ENCODE measurements at regions not wholly inside any gene's neighbourhood (a gene's known extent, or its start where the extent isn't known, plus 50 kb on each side); places are given as distances from the start of the nearest gene placed in this dataset.

DNA sequence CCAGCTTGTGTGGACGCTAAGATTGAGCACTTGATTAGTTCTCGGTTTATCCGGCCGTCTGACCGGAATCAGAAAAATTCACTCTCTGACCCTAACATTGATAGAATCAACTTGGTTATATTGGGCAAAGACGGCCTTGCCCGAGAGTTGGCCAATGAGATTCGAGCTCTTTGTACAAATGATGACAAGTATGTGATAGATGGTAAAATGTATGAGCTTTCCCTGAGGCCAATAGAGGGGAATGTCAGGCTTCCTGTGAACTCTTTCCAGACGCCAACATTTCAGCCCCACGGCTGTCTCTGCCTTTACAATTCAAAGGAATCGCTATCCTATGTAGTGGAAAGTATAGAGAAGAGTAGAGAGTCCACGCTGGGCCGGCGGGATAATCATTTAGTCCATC, 59.6 kb downstream of the ARHGAP35 start:
- no peak for DNase-seq (ENCODE audit: low read depth)
- H3K4me3 ChIP-seq (ENCODE audit: control insufficient read depth, low read depth, low read length), result no peak overlapping the region
- TF ChIP-seq, protein P1, sequence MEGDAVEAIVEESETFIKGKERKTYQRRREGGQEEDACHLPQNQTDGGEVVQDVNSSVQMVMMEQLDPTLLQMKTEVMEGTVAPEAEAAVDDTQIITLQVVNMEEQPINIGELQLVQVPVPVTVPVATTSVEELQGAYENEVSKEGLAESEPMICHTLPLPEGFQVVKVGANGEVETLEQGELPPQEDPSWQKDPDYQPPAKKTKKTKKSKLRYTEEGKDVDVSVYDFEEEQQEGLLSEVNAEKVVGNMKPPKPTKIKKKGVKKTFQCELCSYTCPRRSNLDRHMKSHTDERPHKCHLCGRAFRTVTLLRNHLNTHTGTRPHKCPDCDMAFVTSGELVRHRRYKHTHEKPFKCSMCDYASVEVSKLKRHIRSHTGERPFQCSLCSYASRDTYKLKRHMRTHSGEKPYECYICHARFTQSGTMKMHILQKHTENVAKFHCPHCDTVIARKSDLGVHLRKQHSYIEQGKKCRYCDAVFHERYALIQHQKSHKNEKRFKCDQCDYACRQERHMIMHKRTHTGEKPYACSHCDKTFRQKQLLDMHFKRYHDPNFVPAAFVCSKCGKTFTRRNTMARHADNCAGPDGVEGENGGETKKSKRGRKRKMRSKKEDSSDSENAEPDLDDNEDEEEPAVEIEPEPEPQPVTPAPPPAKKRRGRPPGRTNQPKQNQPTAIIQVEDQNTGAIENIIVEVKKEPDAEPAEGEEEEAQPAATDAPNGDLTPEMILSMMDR (conservative IDR thresholded peaks at IDR 0.05; ENCODE audit: control insufficient read depth, insufficient read depth, low read depth, low read length), result no peak

DNA sequence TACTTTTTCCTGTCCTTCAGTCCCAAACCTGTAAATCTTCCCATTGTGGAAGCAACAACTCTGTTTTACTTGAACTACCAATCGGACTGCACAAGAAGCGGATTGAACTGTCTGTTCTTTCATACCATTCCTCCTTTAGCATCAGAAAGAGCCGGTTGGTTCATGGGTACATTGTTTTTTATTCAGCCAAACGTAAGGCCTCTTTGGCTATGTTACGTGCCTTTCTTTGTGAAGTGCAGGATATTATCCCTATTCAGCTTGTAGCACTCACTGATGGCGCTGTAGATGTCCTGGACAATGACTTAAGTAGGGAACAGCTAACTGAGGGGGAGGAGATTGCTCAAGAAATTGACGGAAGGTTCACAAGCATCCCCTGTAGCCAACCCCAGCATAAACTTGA, 60.3 kb downstream of the ARHGAP35 start:
- TF ChIP-seq, protein P1 (conservative IDR thresholded peaks at IDR 0.05; ENCODE audit: control insufficient read depth, insufficient read depth, low read depth, low read length), result no peak
- H3K4me3 ChIP-seq (ENCODE audit: control insufficient read depth, low read depth, low read length), result no peak overlapping the region
- no peak for DNase-seq (ENCODE audit: low read depth)

GRCh38 chr19:46922465-46922864, 61.7 kb downstream of the ARHGAP35 start:
- TF ChIP-seq, protein P1 (conservative IDR thresholded peaks at IDR 0.05; ENCODE audit: control insufficient read depth, insufficient read depth, low read depth, low read length), result no peak
- DNase-seq (ENCODE audit: low read depth), result no peak
- H3K4me3 ChIP-seq (ENCODE audit: control insufficient read depth, low read depth, low read length), result no peak overlapping the region

DNA sequence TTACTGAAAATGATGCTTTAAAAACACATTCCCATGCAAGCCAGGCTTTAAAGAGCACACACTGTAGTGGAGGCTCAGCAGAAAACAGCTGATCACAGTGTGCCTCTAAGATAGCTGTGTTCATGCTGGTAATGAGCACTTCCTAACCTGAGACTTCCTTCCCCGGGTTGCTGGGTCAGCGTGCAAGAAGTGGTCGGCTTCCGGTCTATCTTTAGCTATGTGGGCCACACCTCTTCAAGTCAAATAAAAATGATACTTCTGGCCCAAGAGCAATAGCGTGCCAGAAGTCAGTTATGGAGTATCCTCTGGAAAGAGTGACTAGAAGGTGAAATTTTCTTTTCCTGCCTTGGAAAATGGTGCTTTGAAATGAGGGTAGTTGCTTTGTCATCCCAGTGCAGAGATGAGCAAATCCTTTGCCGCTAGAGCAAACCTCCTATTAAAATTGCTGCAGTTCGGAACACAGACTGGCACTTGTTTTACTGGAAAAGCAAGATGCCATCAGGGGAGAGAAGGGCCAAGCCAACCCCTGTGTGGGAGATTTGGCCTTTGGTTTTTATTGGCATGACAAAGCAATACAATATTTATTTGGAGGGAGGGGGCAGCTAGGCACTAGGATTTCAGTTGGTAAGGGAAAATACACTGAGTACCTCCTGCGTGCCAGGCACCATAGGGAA, 64.2 kb downstream of the ARHGAP35 start:
- DNase-seq (ENCODE audit: low read depth), result no peak
- TF ChIP-seq, protein P1 (conservative IDR thresholded peaks at IDR 0.05; ENCODE audit: control insufficient read depth, insufficient read depth, low read depth, low read length), result no peak
- no peak overlapping the region for H3K4me3 ChIP-seq (ENCODE audit: control insufficient read depth, low read depth, low read length)

- no peak overlapping the region for H3K4me3 ChIP-seq (ENCODE audit: control insufficient read depth, low read depth, low read length)
- no peak for DNase-seq (ENCODE audit: low read depth)
- TF ChIP-seq, protein P1 (conservative IDR thresholded peaks at IDR 0.05; ENCODE audit: control insufficient read depth, insufficient read depth, low read depth, low read length), result no peak
These were observed 64.8 kb downstream of the ARHGAP35 start for GRCh38 chr19:46925548-46925950.

DNA sequence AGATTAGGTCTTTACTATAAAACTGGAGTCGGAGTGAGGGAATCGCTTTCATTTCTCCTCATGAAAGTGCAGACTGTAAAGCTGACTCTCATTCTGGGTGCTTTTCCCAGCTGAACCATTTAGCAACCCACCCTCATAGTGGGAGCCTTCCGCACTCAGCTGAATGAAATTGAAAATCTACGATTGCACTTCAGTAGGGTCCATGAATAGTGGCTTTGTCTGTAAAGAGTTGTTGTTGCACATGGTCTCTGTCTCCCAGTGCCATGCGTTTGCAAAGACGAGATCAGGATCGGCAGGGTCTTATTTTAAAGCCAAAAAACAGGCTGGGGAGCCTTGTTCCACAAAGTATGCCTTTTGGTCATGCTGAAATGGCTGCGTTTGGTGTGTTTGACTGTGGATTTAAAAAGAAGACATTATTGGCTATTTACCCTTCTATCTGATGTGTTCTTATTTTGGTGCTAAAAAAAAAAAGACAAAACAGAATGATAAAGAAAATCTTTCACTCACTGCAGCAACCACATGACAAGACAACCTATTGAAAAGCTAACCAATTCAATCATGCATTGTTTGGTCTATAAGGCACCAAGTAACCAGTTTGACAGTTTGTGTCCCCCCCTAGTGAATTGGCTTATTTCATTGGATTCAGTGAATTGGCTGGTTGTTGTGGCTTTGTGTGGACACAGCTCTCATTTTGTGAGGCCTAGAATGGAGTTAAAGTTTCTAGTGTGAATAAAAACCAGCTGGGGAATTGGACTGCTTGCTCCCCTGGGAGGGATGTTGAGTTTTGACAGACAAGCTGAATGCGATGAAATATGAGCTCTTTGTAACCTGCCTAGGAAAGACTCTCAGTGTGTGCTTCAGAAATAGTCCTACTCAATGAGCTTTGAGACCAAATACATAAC, 65.6 kb downstream of the ARHGAP35 start:
- no peak for DNase-seq (ENCODE audit: low read depth)
- TF ChIP-seq, protein P1 (conservative IDR thresholded peaks at IDR 0.05; ENCODE audit: control insufficient read depth, insufficient read depth, low read depth, low read length), result no peak
- H3K4me3 ChIP-seq (ENCODE audit: control insufficient read depth, low read depth, low read length), result no peak overlapping the region

Data from fibroblast of mammary gland (primary cell).